ENCODE measurements at regions not wholly inside any gene's neighbourhood (a gene's known extent, or its start where the extent isn't known, plus 50 kb on each side); places are given as distances from the start of the nearest gene placed in this dataset.

GRCh38 chr4:26110493-26110892 lies 196.5 kb downstream of the SMIM20 start:
- TF ChIP-seq, protein P1, sequence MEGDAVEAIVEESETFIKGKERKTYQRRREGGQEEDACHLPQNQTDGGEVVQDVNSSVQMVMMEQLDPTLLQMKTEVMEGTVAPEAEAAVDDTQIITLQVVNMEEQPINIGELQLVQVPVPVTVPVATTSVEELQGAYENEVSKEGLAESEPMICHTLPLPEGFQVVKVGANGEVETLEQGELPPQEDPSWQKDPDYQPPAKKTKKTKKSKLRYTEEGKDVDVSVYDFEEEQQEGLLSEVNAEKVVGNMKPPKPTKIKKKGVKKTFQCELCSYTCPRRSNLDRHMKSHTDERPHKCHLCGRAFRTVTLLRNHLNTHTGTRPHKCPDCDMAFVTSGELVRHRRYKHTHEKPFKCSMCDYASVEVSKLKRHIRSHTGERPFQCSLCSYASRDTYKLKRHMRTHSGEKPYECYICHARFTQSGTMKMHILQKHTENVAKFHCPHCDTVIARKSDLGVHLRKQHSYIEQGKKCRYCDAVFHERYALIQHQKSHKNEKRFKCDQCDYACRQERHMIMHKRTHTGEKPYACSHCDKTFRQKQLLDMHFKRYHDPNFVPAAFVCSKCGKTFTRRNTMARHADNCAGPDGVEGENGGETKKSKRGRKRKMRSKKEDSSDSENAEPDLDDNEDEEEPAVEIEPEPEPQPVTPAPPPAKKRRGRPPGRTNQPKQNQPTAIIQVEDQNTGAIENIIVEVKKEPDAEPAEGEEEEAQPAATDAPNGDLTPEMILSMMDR (IDR thresholded peaks at IDR 0.05; ENCODE audit: poor library complexity): no peak
- TF ChIP-seq EZH2 (IDR thresholded peaks at IDR 0.05; ENCODE audit: borderline replicate concordance) (no peak), EZH2phosphoT487 (IDR thresholded peaks at IDR 0.05; ENCODE audit: low read depth, severe bottlenecking, unreplicated experiment) (no peak)

All from hepatocyte (in vitro differentiated cells).